SK-N-SH (cell line): ENCODE measurements at regions not wholly inside any gene's neighbourhood (a gene's known extent, or its start where the extent isn't known, plus 50 kb on each side); places are given as distances from the start of the nearest gene placed in this dataset.

Experiments used
- CTCF ChIA-PET: fragments of 300-600, 350-600 bp; formaldehyde crosslinking; extraction: SDS; loops from one replicate; lab custom pipeline; 2021; lab: Yijun Ruan, JAX
- POLR2A ChIA-PET: fragments of 350-600 bp; sonication (Branson Sonifier 250); formaldehyde crosslinking; extraction: SDS; loops from one replicate; lab custom pipeline; 2020; ENCODE audit warnings: antibody characterized with exemption, inconsistent platforms; lab: Yijun Ruan, JAX
- DNase-seq: peaks from one replicate; pipeline ENCODE4 v3.0.0; 2012
- H2AFZ ChIP-seq: fragments of 200-600 bp; sonication (generic); 2 replicates; pipeline ENCODE4 v1.8.1; 2016; ENCODE audit warnings: antibody characterized with exemption, mild to moderate bottlenecking, low read depth
- H3F3A ChIP-seq: fragments of 200-600 bp; sonication (generic); replicated peaks from 2 replicates; pipeline ENCODE3; 2016; ENCODE audit warnings: antibody characterized with exemption, mild to moderate bottlenecking; ENCODE audit not compliant: insufficient read depth
- H3K27ac ChIP-seq, 2 experiments: fragments of 200-500 bp in 1 of 2; fragments of 200-600 bp in 1 of 2; sonication (Bioruptor generic) in 1 of 2; sonication (generic), shearing (Covaris generic) in 1 of 2; 2 replicates each; pipeline versions ENCODE4 v1.5.1 to v1.6.1; 2014 to 2016; ENCODE audit warnings: low read depth in 2 of 2, inconsistent platforms in 1 of 2, low read length in 1 of 2, mild to moderate bottlenecking in 1 of 2, mixed read lengths in 1 of 2
- H3K27me3 ChIP-seq: fragments of 200-600 bp; sonication (generic), shearing (Covaris generic); 2 replicates; pipeline ENCODE4 v1.6.1; 2016; ENCODE audit warnings: mixed run types; ENCODE audit not compliant: insufficient read depth
- H3K36me3 ChIP-seq, 2 experiments: fragments of 200-500 bp in 1 of 2; fragments of 200-600 bp in 1 of 2; sonication (Bioruptor generic) in 1 of 2; sonication (generic) in 1 of 2; replicated peaks in 1 of 2; 2 replicates each; pipeline versions ENCODE3 to v1.5.1; 2014 to 2016; ENCODE audit warnings: low read length in 1 of 2, mild to moderate bottlenecking in 1 of 2; ENCODE audit not compliant: insufficient read depth in 2 of 2, control insufficient read depth in 1 of 2
- H3K4me1 ChIP-seq, 2 experiments: fragments of 200-500 bp in 1 of 2; fragments of 200-600 bp in 1 of 2; sonication (Bioruptor generic) in 1 of 2; sonication (generic), shearing (Covaris generic) in 1 of 2; 2 replicates each; pipeline versions ENCODE4 v1.5.1 to v1.6.1; 2014 to 2016; ENCODE audit warnings: low read depth in 1 of 2, low read length in 1 of 2, mixed run types in 1 of 2; ENCODE audit not compliant: insufficient read depth in 2 of 2, control insufficient read depth in 1 of 2
- H3K4me2 ChIP-seq: fragments of 200-600 bp; sonication (generic), shearing (Covaris generic); 2 replicates; pipeline ENCODE4 v1.6.1; 2017; ENCODE audit warnings: mixed run types
- H3K4me3 ChIP-seq, 2 experiments: fragments of 200-500 bp in 1 of 2; fragments of 200-600 bp in 1 of 2; sonication (Bioruptor generic) in 1 of 2; sonication (generic), shearing (Covaris generic) in 1 of 2; 2 replicates each; pipeline versions ENCODE4 v1.5.1 to v1.8.1; 2014 to 2016; ENCODE audit warnings: low read depth in 2 of 2, inconsistent platforms in 1 of 2, low read length in 1 of 2, mild to moderate bottlenecking in 1 of 2, mixed read lengths in 1 of 2, moderate library complexity in 1 of 2
- H3K79me2 ChIP-seq: fragments of 200-600 bp; sonication (generic); 2 replicates; pipeline ENCODE4 v1.8.1; 2017; ENCODE audit warnings: mild to moderate bottlenecking; ENCODE audit not compliant: insufficient read depth
- H3K9ac ChIP-seq: fragments of 200-600 bp; sonication (generic); 2 replicates; pipeline ENCODE4 v1.6.1; 2017; ENCODE audit warnings: mixed run types
- H3K9me2 ChIP-seq: fragments of 200-600 bp; sonication (generic); 2 replicates; pipeline ENCODE4 v1.6.1; 2017; ENCODE audit warnings: mixed run types
- H3K9me3 ChIP-seq: fragments of 200-600 bp; sonication (generic); 2 replicates; pipeline ENCODE4 v1.6.1; 2017; ENCODE audit warnings: mixed run types, mild to moderate bottlenecking, moderate library complexity
- H4K20me1 ChIP-seq: fragments of 200-600 bp; sonication (generic); 2 replicates; pipeline ENCODE4 v1.6.1; 2017; ENCODE audit warnings: mild to moderate bottlenecking, mixed run types; ENCODE audit not compliant: insufficient read depth
- CHD2 ChIP-seq: fragments of 150-350 bp; IDR thresholded peaks from 2 replicates; pipeline ENCODE4 v1.6.1; 2018; ENCODE audit warnings: low read length; ENCODE audit not compliant: partially characterized antibody
- FOXM1 ChIP-seq: IDR thresholded peaks from 2 replicates; pipeline ENCODE4 v1.4.0; 2012; ENCODE audit warnings: low read depth, mild to moderate bottlenecking
- GABPA ChIP-seq: IDR thresholded peaks from 2 replicates; pipeline ENCODE4 v1.4.0; 2012; ENCODE audit warnings: low read depth, mild to moderate bottlenecking
- JUND ChIP-seq: IDR thresholded peaks from 2 replicates; pipeline ENCODE4 v1.4.0; 2012
- MAX ChIP-seq: IDR thresholded peaks from 2 replicates; pipeline ENCODE4 v1.4.0; 2012; ENCODE audit warnings: low read depth
- MXI1 ChIP-seq: IDR thresholded peaks from 2 replicates; pipeline ENCODE4 v1.6.1; 2012; ENCODE audit warnings: mild to moderate bottlenecking, low read depth, low read length, improper control_type of control experiment
- NFIC ChIP-seq: IDR thresholded peaks from 2 replicates; pipeline ENCODE4 v1.4.0; 2012; ENCODE audit warnings: borderline replicate concordance
- POLR2AphosphoS5 ChIP-seq: IDR thresholded peaks from 2 replicates; pipeline ENCODE4 v1.6.1; 2012; ENCODE audit warnings: low read depth, low read length
- RAD21 ChIP-seq: IDR thresholded peaks from 2 replicates; pipeline ENCODE4 v1.6.1; 2012; ENCODE audit warnings: mild to moderate bottlenecking, low read length
- RFX5 ChIP-seq: IDR thresholded peaks from 2 replicates; pipeline ENCODE4 v1.6.1; 2012; ENCODE audit warnings: mild to moderate bottlenecking, improper control_type of control experiment, low read length
- RXRA ChIP-seq: IDR thresholded peaks from 2 replicates; pipeline ENCODE4 v1.4.0; 2012; ENCODE audit warnings: low read depth, mild to moderate bottlenecking, borderline replicate concordance
- SIN3A ChIP-seq: IDR thresholded peaks from 2 replicates; pipeline ENCODE4 v1.6.1; 2012; ENCODE audit warnings: low read depth, mild to moderate bottlenecking, low read length, moderate library complexity, borderline replicate concordance
- TEAD4 ChIP-seq: IDR thresholded peaks from 2 replicates; pipeline ENCODE4 v1.4.0; 2012; ENCODE audit warnings: mild to moderate bottlenecking, borderline replicate concordance; ENCODE audit not compliant: insufficient read depth
- YY1 ChIP-seq: IDR thresholded peaks from 2 replicates; pipeline ENCODE4 v1.4.0; 2012; ENCODE audit warnings: low read depth, mild to moderate bottlenecking
- WGBS: methylation state at CpG from one replicate; pipeline ENCODE4 v1.1.6; 2017; ENCODE audit warnings: low lambda C conversion rate; 5-methylcytosine and 5-hydroxymethylcytosine counted together
- TF ChIP-seq, protein P1 (sequence below): fragments of 150-350 bp; IDR thresholded peaks from 2 replicates; pipeline ENCODE4 v1.6.1; 2017; ENCODE audit warnings: antibody characterized with exemption, low read length, low read depth, borderline replicate concordance
- TF ChIP-seq, protein P2 (sequence below): IDR thresholded peaks from 2 replicates; pipeline ENCODE4 v1.4.0; 2012; ENCODE audit warnings: low read depth, borderline replicate concordance

DNA sequence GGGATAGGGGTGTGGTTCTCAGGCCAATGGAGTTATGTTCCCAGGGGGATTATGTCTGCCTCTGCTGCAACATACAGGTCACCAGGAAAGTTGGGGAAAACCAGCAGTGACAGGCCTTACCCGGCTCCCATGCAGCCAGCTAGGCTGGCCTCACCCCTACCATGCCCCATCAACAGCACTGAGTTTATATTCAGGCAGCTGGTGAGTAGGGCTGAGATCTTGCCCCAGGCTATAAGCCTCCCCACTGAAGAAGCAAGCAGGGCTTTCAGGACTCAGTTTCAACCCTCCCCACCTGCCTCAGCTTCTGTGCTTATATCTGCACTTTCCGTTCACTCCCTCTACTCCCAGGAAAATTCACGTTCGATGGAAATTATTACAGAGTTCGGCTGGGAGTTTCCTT, 122.4 kb upstream of the PGRMC2 start:
- H3K9me3 ChIP-seq, result no peaks in the 10 kb centered on the region
- H3K79me2 ChIP-seq, result no peaks in the 10 kb centered on the region
- H3K4me1 ChIP-seq, result no peaks in the 10 kb centered on the region
- 91% methylated on average over 5 of the region's 5 CpGs for WGBS
- H3K4me2 ChIP-seq, result no peak overlapping the region
- POLR2A ChIA-PET, result no interaction called here
- no peak overlapping the region for H3K9ac ChIP-seq
- no peaks in the 10 kb centered on the region for H3K36me3 ChIP-seq
- no peaks in the 10 kb centered on the region for H3F3A ChIP-seq
- H3K27ac ChIP-seq, result no peak overlapping the region
- no peak overlapping the region for H3K4me3 ChIP-seq
- DNase-seq, result no peak
- no peak for TF ChIP-seq NFIC
- no peak for TF ChIP-seq RXRA
- TF ChIP-seq, protein P1, sequence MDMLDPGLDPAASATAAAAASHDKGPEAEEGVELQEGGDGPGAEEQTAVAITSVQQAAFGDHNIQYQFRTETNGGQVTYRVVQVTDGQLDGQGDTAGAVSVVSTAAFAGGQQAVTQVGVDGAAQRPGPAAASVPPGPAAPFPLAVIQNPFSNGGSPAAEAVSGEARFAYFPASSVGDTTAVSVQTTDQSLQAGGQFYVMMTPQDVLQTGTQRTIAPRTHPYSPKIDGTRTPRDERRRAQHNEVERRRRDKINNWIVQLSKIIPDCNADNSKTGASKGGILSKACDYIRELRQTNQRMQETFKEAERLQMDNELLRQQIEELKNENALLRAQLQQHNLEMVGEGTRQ, result no peak
- no peak for TF ChIP-seq MAX
- CTCF ChIA-PET, result no interaction called here
- no peaks in the 10 kb centered on the region for H3K27me3 ChIP-seq
- H4K20me1 ChIP-seq, result no peaks in the 10 kb centered on the region
- H2AFZ ChIP-seq, result no peak overlapping the region
- no peaks in the 10 kb centered on the region for H3K9me2 ChIP-seq

GRCh38 chr4:128403586-128403985, 116.0 kb upstream of the PGRMC2 start:
- H3K4me2 ChIP-seq, result no peak overlapping the region
- WGBS, result 67% methylated on average over 1 of the region's 2 CpGs
- CTCF ChIA-PET, result interaction anchor here (1.1 kb wide), 1 partner anchor 9 kb away, joined by 3 read pairs; no protein-coding TSS in a partner anchor
- DNase-seq, result no peak
- no peaks in the 10 kb centered on the region for H3K4me1 ChIP-seq
- peaks cover 3% of the 10 kb centered on the region for H3F3A ChIP-seq
- H3K4me3 ChIP-seq, result no peak overlapping the region
- H3K36me3 ChIP-seq, result no peaks in the 10 kb centered on the region
- no peaks in the 10 kb centered on the region for H3K9me2 ChIP-seq
- H3K79me2 ChIP-seq, result no peaks in the 10 kb centered on the region
- H3K27ac ChIP-seq, result no peak overlapping the region
- H2AFZ ChIP-seq, result no peak overlapping the region
- no peaks in the 10 kb centered on the region for H3K9me3 ChIP-seq
- no peak overlapping the region for H3K9ac ChIP-seq
- TF ChIP-seq, protein P1, result no peak
- TF ChIP-seq POLR2AphosphoS5, result no peak
- no peak for TF ChIP-seq RFX5
- no peak for TF ChIP-seq MAX
- no peak for TF ChIP-seq SIN3A
- TF ChIP-seq RAD21, result no peak
- TF ChIP-seq FOXM1, result no peak
- no peak for TF ChIP-seq MXI1
- no peak for TF ChIP-seq RXRA
- TF ChIP-seq JUND, result no peak
- TF ChIP-seq TEAD4, result no peak
- no peak for TF ChIP-seq GABPA
- no peak for TF ChIP-seq YY1
- TF ChIP-seq, protein P2, sequence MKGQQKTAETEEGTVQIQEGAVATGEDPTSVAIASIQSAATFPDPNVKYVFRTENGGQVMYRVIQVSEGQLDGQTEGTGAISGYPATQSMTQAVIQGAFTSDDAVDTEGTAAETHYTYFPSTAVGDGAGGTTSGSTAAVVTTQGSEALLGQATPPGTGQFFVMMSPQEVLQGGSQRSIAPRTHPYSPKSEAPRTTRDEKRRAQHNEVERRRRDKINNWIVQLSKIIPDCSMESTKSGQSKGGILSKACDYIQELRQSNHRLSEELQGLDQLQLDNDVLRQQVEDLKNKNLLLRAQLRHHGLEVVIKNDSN, result no peak
- no peak for TF ChIP-seq CHD2
- H3K27me3 ChIP-seq, result no peaks in the 10 kb centered on the region
- H4K20me1 ChIP-seq, result no peaks in the 10 kb centered on the region
- POLR2A ChIA-PET, result no interaction called here
